22Rv1 (cell line): ENCODE measurements at regions not wholly inside any gene's neighbourhood (a gene's known extent, or its start where the extent isn't known, plus 50 kb on each side); places are given as distances from the start of the nearest gene placed in this dataset.

Experiments used
- CTCF ChIP-seq: fragments of 450-650 bp; IDR thresholded peaks from 2 replicates; pipeline ENCODE4 v1.5.1; 2017; ENCODE audit warnings: mild to moderate bottlenecking
- ZFX ChIP-seq: fragments of 450-650 bp; IDR thresholded peaks from 2 replicates; pipeline ENCODE4 v1.6.1; 2017; ENCODE audit warnings: antibody characterized with exemption, borderline replicate concordance

- TF ChIP-seq CTCF: no peak
- no peak for TF ChIP-seq ZFX
Observed at GRCh38 chr5:163024936-163025335, 412.5 kb upstream of the CCNG1 start.
